Endothelial cell of umbilical vein (primary cell): ENCODE measurements at regions not wholly inside any gene's neighbourhood (a gene's known extent, or its start where the extent isn't known, plus 50 kb on each side); places are given as distances from the start of the nearest gene placed in this dataset.

Source experiments
- CTCF ChIP-seq, 2 donors: IDR thresholded peaks; 1 replicate in 1 of 2; 2 replicates in 1 of 2; pipeline ENCODE4 v1.5.1; 2011; ENCODE audit warnings: low read length in 2 of 2, mild to moderate bottlenecking in 2 of 2, moderate library complexity in 2 of 2, control low read depth in 1 of 2, inconsistent platforms in 1 of 2, low read depth in 1 of 2; ENCODE audit not compliant: insufficient read depth in 1 of 2; ENCODE audit errors: extremely low read depth in 1 of 2
- EZH2 ChIP-seq: IDR thresholded peaks from 2 replicates; pipeline ENCODE4 v1.6.1; 2012; ENCODE audit warnings: borderline replicate concordance, low read depth, mild to moderate bottlenecking, moderate library complexity, low read length, inconsistent platforms; ENCODE audit not compliant: severe bottlenecking
- FOS ChIP-seq: IDR thresholded peaks from 2 replicates; pipeline ENCODE4 v1.6.1; 2011; ENCODE audit warnings: mild to moderate bottlenecking, low read length, moderate library complexity, borderline replicate concordance; ENCODE audit not compliant: insufficient read depth
- GATA2 ChIP-seq: IDR thresholded peaks from 2 replicates; pipeline ENCODE4 v1.7.0; 2011; ENCODE audit warnings: low read depth, mild to moderate bottlenecking, moderate library complexity, mixed read lengths, low read length; ENCODE audit not compliant: insufficient read length, insufficient read depth
- JUN ChIP-seq: IDR thresholded peaks from 2 replicates; pipeline ENCODE4 v1.6.1; 2011; ENCODE audit warnings: borderline replicate concordance, low read depth; ENCODE audit not compliant: insufficient read length, insufficient read depth
- MAX ChIP-seq: IDR thresholded peaks from 2 replicates; pipeline ENCODE4 v1.6.1; 2011; ENCODE audit not compliant: insufficient read depth, insufficient read length
- MYC ChIP-seq: IDR thresholded peaks from one replicate; pipeline ENCODE4 v1.6.1; 2011; ENCODE audit warnings: mild to moderate bottlenecking, low read depth, low read length
- POLR2A ChIP-seq: IDR thresholded peaks from 2 replicates; pipeline ENCODE4 v1.6.1; 2012; ENCODE audit warnings: low read depth, mild to moderate bottlenecking, control low read depth, low read length
- POLR2AphosphoS5 ChIP-seq: IDR thresholded peaks from 2 replicates; pipeline ENCODE4 v1.6.1; 2012; ENCODE audit warnings: low read depth, mild to moderate bottlenecking, control low read depth, low read length, moderate library complexity; ENCODE audit not compliant: insufficient read depth

GRCh38 chr3:81277853-81278252 is 483.6 kb downstream of the GBE1 start:
- TF ChIP-seq CTCF (IDR thresholded peaks at IDR 0.05; ENCODE audit: extremely low read depth in 1 of 2, insufficient read depth in 1 of 2, low read depth in 1 of 2, low read length in 2 of 2) (no peak), EZH2 (no peak), POLR2AphosphoS5 (no peak), POLR2A (no peak), FOS (peak; percentile 15), JUN (no peak), MYC (no peak), GATA2 (no peak), MAX (no peak)
